ENCODE measurements at regions not wholly inside any gene's neighbourhood (a gene's known extent, or its start where the extent isn't known, plus 50 kb on each side); places are given as distances from the start of the nearest gene placed in this dataset.
"Not testable (repeated sequence)": the region's sequence is repeated elsewhere in the genome, so short reads cannot be mapped to it uniquely, and the experiment has no call there.

DNA sequence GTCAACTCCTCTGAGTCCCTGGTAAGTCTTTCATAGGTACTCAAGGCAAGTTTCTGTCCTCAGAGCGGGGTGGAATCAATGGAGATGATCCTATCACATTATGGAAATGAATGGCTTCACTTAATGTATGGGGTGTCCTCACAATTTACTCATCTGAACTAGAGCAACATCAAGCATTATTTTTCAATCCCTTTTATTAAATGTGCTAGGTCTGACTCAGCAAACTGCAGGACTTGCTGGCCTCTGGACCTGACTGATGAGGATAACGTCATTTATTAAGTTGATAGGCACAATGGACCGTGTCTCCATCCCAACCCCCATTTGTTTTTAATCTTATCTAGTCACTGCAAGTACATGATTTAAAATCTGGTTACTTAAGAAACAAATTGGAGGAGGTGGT is 259.2 kb downstream of the NUF2 start:
- ATAC-seq, result no peak

DNA sequence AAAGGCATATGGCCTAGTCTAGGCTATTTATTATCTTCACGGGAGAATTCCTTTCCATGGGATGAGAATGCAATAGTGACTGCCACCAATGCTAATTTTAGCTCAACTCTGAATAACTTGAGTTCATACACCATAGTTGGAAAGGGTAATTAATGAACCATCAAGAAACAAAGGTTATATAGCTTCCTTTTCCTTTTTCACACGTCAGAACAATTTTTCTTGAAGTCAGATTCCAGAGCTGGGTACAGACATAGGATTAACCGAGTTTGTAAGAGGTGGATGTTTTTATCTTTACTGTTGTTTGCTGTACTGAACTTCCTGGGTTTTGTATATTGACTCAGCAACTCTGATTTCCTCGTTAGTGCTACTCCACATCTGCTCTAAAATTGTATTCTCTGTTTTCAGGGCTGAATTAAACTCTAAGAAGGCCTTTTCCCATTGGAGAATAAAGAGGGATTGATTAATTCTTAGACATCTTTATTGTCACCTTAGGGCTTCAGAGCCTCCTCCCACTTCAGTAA is 262.0 kb downstream of the NUF2 start:
- ATAC-seq, result no peak

DNA sequence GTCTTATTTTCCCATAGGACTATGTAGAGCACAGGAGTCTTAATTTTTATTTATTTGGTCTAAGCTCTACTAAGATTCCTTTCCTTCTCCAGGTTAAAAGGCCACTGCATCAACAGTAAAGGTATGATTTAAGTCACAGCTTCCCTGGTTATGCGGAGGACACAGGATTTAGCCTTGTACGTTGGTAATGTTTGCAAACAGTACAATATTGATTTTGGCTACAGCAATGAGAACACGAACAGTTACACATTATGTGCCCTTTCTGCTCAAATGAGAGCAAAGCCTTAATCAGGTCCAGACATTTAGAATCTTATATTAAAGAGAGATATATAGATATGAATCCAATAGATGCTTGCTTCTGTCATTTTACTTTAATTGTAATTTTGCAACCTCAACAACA is 264.0 kb downstream of the NUF2 start:
- no peak for ATAC-seq

DNA sequence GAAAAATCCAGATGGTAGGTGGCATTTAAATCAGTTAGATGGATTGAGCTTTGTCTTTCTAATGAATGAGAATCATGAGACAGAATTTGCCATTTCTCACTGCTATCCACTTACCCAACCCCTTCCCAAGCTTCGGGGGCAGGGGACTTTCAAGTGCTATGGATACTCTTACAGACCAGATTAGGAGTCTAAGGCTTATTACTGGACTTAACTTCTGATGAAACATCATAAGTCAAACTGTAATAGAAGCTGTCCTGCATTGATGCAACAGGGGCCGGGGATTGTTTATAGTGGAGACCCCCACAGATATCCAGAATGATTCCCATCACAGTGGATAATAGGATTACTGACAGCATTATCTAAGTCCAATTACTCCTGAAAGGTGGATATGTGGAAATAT is 267.0 kb downstream of the NUF2 start:
- no peak for ATAC-seq

DNA sequence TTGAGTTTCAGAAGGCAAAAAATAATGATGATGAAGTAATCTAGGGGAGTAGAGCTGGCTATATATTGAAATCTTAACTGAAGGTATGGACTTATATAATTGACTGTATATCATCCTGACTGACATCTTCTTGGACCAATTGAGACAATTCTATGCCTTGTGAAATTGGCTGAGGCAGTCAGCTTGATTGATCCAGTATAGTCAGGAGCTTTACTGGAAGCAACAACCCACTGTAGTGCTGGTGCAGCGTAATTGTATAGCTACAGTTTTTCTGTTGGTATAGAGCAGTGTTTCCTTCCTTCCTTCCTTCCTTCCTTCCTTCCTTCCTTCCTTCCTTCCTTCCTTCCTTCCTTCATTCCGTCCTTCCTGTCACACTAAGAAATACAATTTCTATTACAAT is 268.0 kb downstream of the NUF2 start:
- ATAC-seq, result no peak

DNA sequence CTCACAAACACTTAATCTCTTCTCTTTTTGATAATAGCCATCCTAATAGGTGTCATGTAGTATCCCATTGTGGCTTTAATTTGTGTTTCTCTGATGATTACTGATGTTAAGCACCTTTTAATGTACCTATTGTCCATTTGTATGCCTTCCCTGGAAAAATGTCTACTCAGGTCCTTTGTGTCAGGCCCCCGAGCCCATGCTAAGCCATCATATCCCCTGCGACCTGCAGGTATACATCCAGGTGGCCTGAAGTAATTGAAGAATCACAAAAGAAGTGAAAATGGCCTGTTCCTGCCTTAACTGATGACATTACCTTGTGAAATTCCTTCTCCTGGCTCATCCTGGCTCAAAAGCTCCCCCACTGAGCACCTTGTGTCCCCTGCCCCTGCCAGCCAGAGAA is 269.4 kb downstream of the NUF2 start:
- ATAC-seq, result not testable (repeated sequence)

DNA sequence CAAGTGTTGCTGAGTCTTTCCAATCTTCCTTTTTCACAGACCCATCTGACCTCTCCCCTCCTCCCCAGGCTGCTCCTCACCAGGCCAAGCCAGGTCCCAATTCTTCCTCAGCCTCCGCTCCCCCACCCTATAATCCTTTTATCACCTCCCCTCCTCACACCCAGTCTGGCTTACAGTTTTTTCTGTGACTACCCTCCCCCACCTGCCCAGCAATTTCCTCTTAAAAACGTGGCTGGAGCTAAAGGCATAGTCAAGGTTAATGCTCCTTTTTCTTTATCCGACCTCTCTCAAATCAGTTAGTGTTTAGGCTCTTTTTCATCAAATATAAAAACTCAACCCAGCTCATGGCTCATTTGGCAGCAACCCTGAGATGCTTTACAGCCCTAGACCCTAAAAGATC is 270.9 kb downstream of the NUF2 start:
- not testable (repeated sequence) for ATAC-seq

DNA sequence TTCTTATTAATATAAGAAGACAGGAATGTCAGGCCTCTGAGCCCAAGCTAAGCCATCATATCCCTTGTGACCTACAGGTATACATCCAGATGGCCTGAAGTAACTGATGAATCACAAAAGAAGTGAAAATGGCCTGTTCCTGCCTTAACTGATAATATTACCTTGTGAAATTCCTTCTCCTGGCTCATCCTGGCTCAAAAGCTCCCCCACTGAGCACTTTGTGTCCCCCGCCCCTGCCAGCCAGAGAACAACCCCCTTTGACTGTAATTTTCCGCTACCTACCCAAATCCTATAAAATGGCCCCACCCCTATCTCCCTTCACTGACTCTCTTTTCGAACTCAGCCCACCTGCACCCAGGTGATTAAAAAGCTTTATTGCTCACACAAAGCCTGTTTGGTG is 274.4 kb downstream of the NUF2 start:
- not testable (repeated sequence) for ATAC-seq

DNA sequence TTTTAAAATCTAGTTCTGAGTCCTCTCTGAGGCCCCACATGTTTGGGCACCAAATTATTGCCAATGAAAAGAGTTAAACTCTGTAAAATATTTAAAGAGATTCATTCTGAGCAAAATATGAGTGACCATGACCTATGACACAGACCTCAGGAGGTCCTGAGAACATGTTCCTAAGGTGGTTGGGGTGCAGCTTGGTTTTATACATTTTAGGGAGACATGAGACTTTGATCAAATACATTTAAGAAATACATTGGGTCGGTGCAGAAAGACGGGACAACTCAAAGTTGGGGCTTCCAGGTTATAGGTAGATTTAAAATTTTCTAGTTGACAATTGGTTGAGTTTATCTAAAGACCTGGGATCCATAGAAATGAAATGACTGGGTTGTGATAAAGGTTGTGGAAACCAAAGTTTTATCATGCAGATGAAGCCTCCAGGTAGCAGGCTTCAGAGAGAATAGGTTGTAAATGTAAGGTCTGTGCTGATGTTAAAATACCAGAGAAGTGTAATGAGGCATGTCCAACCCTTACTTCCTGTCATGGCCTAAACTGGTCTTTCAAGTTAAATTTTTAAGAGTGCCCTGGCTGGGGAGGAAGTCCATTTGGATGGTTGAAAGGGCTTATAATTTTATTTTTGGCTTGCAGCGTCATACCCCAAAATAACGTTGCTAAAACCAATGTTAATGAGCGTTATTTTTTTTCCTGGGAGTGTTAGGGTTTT is 274.9 kb downstream of the NUF2 start:
- peak; percentile 48 for ATAC-seq

DNA sequence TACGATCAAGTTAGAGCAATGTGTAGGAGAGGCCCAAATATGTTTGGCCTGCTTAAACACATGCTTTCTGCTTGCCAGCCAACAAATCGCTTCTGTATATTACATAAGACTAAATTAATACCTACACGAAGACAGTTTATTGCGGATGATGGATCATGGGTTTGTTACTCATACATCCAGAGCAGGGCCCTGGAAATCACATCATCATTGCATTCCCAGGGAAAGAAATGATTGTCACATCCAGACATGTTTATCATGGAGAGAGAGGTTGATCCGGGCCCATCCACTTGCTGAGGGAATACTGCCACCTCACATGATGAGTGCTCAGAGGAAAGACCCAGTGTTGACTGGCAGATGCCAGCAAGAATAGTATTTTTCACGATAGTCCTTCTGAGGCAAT is 282.6 kb downstream of the NUF2 start:
- ATAC-seq, result no peak

DNA sequence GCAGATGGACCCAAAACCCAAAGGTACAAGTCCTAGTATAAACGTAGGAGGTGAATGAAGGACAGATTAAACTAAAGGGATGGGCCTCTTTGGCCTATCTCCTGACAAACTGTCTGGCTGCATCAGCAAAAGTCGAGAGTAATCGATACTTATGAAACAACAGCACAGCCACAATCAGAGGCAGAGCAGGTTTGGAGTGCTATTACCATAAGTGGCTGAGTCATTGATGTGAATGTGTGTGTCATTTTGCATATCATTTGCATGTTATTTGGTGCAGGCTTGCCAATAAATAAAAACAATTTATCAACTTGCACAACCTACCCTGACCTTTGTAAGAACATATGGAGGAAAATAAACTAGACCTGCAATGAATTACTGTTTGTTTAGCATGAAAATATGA is 283.1 kb downstream of the NUF2 start:
- ATAC-seq, result no peak

DNA sequence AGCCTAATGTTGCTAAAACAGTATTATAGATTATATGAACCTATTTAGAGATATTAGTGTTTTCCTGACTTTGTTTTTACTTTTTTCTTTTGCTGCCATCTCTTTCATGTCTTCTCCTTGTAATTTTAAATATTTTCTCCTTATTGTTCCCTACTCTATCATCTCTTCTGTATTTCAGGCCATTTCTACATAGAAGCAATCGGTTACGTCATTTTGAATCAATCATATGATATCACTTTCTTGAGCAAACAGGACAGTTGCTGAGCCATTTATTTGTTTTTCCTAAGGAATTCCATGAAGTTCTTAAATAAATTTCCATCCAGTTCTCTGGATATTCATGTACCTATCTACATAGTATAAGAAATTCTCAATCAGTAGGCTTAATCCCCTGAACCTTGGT is 287.2 kb downstream of the NUF2 start:
- ATAC-seq, result no peak

DNA sequence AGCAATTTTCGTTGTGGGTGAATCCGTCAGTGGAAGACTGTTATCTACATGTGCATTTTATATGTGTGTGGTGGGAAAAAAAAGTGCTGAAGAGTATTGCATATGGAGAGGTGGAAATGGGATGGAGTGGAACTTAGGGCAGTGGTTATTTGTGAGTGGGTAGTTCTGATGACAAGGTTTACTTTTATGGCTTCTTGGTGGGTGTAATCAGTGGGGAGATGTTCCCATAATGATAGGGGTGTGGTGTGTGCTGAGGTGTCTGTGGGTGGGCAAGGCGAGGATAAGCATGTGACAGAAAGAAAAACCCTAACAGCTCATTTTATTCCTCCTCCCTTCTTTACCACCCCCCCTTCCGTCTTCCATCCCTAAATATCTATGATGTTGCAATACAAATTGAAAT is 288.1 kb downstream of the NUF2 start:
- no peak for ATAC-seq

DNA sequence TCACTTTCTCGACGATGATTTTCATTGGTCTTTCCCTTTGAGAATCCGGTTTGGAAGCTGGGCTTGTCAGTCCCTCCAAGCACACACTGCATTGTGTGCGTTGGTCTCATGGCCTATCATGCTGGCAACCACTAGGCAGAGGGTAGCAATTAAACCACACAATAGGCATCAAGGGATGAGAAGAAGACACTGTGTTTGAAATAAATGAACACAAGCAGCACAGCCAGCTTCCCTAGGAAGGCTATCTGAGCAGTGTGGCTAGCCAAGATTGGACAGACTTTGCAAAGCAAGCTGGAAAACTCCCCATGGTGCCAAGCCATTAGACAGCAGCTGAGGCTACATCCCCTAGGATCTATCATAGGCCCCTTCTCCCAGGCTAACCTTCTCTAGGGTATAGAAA is 288.7 kb downstream of the NUF2 start:
- no peak for ATAC-seq

DNA sequence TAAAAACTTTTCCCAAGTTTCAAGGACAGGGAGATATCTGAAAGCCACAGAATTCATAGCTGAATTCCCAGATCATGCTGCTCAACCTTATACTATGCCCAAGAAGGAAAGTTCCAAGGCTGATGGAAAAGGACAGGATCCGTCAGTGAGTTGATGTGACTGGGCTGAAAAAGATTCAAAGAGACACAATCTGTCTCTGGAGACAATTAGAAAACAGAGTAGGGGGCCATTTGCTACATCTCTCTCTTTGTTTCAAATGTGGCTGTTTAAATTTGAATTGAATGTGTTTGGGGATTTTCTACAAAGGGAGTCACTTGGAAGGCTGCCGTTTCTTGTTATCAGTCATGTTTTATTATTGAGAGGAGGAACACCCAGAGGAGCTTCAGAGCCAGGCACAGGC is 292.6 kb downstream of the NUF2 start:
- no peak for ATAC-seq

DNA sequence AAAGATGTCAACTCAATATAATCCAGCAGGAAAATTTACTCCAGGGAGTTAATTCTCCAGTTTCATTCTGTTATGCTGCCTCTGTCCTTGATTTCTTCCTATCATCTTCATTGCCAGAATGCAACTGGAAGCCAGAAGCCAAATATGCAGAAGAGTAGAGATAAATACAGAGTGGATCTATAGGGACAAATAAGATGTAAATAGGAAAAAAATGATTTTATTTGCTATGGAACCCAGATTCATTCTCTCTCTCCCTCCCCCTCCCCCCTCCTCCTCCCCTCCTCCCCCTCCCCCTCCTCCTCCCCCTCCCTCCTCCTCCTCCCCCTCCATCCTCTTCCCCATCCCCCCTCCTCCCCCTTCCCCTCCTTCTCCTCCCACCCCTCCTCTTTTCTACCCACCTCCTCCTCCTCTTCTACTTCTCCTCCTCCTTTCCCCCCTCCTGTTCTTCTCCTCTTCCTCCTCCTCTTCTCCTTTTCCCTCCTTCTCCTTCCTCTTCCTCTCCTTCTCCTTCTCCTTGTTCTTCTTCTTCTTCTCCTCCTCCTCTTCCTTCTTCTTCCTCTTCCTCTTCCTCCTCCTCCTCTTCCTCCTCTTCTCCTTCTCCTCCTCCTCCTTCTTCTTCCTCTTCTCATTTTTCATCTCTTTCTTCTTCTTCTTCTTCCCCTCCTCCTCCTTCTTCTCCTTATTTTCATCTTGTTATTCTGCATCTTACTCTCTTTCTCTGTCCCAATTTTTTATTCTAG is 306.4 kb downstream of the NUF2 start:
- no peak for ATAC-seq

DNA sequence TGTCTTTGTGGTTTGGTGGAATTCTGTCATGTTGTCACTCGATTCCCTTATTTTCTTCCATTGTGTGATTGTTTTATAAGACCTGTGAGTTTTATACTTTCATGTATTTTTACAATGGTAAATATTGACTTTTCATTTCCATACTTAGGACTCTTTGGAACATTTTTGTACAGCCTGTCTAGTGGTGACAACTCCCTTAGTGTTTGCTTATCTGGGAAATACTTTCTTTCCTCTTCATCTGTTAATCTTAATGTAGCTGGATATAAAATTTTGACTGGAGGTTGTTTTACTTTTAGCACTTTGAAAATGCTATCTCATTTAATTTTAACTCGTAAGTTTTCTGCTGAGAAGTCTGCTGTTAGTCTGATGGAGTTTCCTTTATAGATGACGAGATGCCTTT is 310.5 kb downstream of the NUF2 start:
- ATAC-seq, result no peak

DNA sequence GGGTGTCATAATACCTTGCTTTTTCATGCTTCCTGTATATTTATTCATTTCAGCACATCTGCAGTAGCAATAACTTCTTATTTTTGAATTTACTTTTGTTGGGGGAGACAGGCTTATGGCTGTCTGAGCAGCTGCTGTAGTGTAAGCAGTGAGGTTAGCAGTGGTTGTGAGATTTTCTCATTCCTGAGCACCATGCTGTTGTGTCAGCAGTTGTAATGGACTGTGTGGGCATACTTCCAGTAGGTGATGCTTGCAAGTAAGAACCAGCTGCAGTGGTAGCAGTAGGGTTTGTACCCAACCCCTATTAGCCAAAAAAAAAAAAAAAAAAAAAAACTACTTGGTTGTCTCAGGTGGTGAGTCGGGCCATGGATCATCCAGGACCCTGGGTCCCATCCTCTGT is 311.6 kb downstream of the NUF2 start:
- ATAC-seq, result no peak

DNA sequence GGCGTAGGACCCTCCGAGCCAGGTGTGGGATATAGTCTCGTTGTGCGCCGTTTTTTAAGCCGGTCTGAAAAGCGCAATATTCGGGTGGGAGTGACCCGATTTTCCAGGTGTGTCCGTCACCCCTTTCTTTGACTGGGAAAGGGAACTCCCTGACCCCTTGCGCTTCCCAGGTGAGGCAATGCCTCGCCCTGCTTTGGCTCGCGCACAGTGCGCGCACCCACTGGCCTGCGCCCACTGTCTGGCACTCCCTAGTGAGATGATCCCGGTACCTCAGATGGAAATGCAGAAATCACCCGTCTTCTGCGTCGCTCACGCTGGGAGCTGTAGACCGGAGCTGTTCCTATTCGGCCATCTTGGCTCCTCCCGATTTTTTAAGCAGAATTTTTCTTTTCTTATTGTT is 323.9 kb downstream of the NUF2 start:
- not testable (repeated sequence) for ATAC-seq

DNA sequence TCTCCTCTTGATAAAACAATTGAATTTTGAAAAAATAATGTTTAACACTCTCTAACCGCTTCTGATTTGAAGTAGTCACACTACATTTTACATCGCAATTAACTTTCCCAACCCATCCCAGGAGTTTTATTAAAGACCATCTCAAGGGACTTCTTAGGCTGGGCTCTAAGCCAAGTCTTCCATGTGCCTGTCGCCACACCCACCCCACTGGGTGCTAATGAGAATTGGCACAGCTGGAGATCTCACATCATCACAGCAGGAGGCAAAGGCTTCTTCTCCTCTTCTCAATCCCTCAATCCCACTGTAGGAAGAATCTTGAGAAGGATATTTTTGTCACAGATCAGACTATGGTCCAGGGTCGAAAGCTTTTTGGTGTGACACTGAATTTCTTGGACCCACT is 328.9 kb downstream of the NUF2 start:
- ATAC-seq, result no peak

DNA sequence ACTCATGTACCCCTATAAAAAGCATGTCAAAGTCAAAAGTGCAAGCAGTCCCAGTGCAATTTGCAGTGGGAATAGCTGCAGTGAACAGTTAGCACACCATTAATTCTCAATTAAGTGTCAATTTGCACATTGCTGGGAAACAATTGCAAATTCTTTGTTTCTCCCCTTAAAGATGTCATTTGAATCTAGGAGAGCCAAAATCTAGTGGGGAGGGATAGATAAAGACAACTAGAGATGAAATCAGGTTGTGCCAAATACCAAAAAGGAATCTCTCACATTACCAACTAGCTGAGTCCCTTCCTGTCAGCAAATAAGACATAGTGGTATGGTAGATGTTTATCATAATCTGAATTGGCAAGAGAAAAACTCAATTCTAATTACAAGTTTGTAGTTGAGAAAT is 330.7 kb downstream of the NUF2 start:
- no peak for ATAC-seq

DNA sequence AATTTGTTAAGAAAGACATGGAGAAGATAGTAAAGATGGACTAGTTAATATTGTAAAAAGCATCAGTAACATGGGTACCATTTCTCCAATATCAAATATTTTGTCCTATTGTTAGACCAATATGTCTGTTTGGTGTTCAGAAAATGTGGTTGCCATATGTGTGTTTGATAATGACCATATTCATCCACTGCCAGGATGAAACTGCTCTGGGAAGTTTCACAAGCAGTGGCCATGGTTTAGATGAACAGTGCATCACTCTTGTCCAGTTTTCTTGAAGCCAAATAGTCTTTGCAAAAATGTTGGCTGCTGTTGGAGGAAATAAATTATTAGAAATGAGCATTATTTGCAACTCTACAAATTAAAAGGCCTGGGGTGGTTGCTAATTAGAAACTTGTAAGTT is 333.8 kb downstream of the NUF2 start:
- ATAC-seq, result no peak

DNA sequence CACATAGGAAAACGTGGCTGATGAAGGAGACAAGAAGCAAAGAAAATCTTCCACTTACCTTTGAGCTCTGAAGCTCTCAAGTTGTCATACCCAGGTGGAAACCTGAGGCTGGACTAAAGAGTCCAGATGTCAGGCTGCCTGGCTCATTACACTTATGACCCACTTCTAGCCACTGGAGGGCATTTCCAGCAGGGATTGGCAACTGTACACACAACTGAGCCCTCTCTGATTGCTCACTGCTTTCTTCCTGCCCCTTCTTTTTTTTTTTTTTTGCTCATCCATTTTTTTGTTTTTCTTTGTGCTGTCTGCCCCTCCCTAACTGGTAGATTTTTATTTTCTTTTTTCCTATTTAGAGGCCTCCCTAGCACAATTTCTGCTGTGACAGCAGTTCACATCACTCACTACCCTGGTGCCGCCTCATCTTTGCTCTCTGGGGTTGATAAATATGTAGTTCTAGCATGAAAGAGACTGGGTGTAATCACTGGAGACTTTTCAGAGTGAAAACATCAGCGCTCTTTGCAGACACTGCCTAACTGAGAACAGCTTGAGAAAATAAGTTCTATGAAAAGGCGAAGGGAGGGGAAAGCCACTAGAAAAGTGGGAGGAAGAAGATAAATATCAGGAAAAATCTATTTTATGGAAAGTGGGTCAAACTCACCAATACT is 334.5 kb downstream of the NUF2 start:
- ATAC-seq, result no peak

DNA sequence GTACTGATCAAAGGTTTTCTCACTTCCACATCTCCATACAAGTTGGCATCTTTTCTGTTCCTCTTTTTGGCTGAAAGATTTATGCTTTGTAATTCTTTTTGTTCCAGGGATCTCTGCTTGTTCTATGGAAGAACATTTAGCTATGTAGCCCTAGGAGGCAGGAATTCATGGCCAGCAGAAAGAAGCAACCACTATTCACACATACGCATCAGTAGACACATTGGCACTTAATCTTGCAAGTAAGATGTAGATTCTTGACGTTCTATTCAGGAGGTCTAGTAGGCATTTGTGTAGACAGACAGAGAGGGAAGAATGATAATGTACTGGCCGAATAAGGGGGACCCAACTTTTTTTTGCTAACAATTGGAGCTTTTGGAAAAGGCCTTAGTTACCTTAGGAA is 336.0 kb downstream of the NUF2 start:
- ATAC-seq, result no peak

All from esophagus mucosa (tissue), 1 donor.